ENCODE measurements at regions not wholly inside any gene's neighbourhood (a gene's known extent, or its start where the extent isn't known, plus 50 kb on each side); places are given as distances from the start of the nearest gene placed in this dataset.

DNA sequence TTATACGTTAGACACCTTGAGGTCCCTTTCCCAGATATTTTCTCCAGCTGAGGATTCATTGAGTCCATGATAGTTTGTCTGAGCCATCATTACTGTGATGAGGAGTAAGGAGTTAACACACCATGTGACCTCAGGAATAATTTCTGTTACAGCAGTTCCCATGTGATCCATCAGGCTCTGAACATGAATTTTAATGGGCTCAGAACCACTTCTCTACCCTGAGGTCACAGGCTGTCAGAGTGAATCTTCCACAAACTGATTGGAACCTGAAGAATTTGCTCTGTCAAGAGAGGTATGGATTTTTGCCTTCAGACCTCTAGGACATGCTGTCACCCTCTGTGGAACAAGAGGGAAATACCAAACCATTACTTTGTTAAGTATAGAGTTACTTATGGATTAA is 81.0 kb downstream of the NTMT2 start:
- no peak for FAIRE-seq
- ChIA-PET POLR2A (no interaction called here), CTCF (ENCODE audit: low intra/inter-chr PET ratio) (no interaction called here)
- H3K9me3 ChIP-seq (replicated peaks; ENCODE audit: control insufficient read depth, insufficient read depth, low read depth, low read length), result no peaks in the 10 kb centered on the region
- no peak overlapping the region for H2AFZ ChIP-seq (ENCODE audit: low read depth, low read length)
- no peak overlapping the region for H3K4me3 ChIP-seq
- no peaks in the 10 kb centered on the region for H3K4me1 ChIP-seq (replicated peaks in 1 of 2; ENCODE audit: control insufficient read depth in 2 of 2, insufficient read depth in 2 of 2, low read length in 2 of 2)
- no peaks in the 10 kb centered on the region for H3K36me3 ChIP-seq (ENCODE audit: control insufficient read depth, insufficient read depth, low read length)
- no peak overlapping the region for H3K9ac ChIP-seq (ENCODE audit: insufficient read depth in 1 of 2, low read depth in 2 of 2, low read length in 2 of 2)
- no peaks in the 10 kb centered on the region for H4K20me1 ChIP-seq (replicated peaks; ENCODE audit: control insufficient read depth, insufficient read depth, low read length)
- no TSS peak for BruUV-seq (replicated peaks)
- no peaks in the 10 kb centered on the region for H3K9me1 ChIP-seq (ENCODE audit: control insufficient read depth, insufficient read depth, low read length)
- no peak for ATAC-seq
- no peak for DNase-seq (ENCODE audit: extremely low read depth in 1 of 4, low spot score in 3 of 4)
- no peaks in the 10 kb centered on the region for H3K79me2 ChIP-seq (ENCODE audit: control insufficient read depth, insufficient read depth, low read length)
- H3K27ac ChIP-seq (ENCODE audit: extremely low read depth, low read depth, low read length), result no peak overlapping the region
- in situ Hi-C loops (cut with MboI) (no loop called here), intact Hi-C loops (cut with micrococcal nuclease) (no loop called here)
- H3K4me2 ChIP-seq (ENCODE audit: insufficient read depth, low read length), result no peak overlapping the region
- 0% methylated on average over 1 of the region's 1 CpG for WGBS (ENCODE audit: insufficient coverage, low coverage, missing lambda C conversion rate)
- no peaks in the 10 kb centered on the region for H3K27me3 ChIP-seq (ENCODE audit: control insufficient read depth in 2 of 2, insufficient read depth in 2 of 2, low read length in 2 of 2)
- no peak for TF ChIP-seq RFX5 (IDR thresholded peaks at IDR 0.05; ENCODE audit: low read depth, low read length)
- no peak for TF ChIP-seq USF2 (CRISPR knock-in tag; IDR thresholded peaks at IDR 0.05)
- no peak for TF ChIP-seq NUFIP1 (IDR thresholded peaks at IDR 0.05; ENCODE audit: partially characterized antibody)
- TF ChIP-seq, protein P1, sequence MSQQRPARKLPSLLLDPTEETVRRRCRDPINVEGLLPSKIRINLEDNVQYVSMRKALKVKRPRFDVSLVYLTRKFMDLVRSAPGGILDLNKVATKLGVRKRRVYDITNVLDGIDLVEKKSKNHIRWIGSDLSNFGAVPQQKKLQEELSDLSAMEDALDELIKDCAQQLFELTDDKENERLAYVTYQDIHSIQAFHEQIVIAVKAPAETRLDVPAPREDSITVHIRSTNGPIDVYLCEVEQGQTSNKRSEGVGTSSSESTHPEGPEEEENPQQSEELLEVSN (IDR thresholded peaks at IDR 0.05; ENCODE audit: borderline replicate concordance in 1 of 2, extremely low read depth in 1 of 2, insufficient read depth in 1 of 2, insufficient read length in 1 of 2, low read depth in 1 of 2, low read length in 1 of 2, poor library complexity in 1 of 2, severe bottlenecking in 1 of 2), result no peak
- no peak for TF ChIP-seq KDM5B (IDR thresholded peaks at IDR 0.05; ENCODE audit: insufficient replicate concordance, low read depth, low read length)
- no peak for TF ChIP-seq RBM34 (IDR thresholded peaks at IDR 0.05; ENCODE audit: borderline replicate concordance, insufficient read depth, low read length)
- no peak for TF ChIP-seq DACH1 (IDR thresholded peaks at IDR 0.05; ENCODE audit: partially characterized antibody)
- no peak for TF ChIP-seq ZKSCAN8 (CRISPR knock-in tag; IDR thresholded peaks at IDR 0.05)
- no peak for TF ChIP-seq ZKSCAN3 (CRISPR knock-in tag; IDR thresholded peaks at IDR 0.05)
- no peak for TF ChIP-seq ZNF311 (CRISPR knock-in tag; IDR thresholded peaks at IDR 0.05)
- TF ChIP-seq ATF7 (IDR thresholded peaks at IDR 0.05), result no peak
- TF ChIP-seq ILF3 (IDR thresholded peaks at IDR 0.05; ENCODE audit: borderline replicate concordance), result no peak
- no peak for TF ChIP-seq NELFE (IDR thresholded peaks at IDR 0.05; ENCODE audit: insufficient read depth, insufficient read length)
- no peak for TF ChIP-seq ZNF668 (CRISPR knock-in tag; IDR thresholded peaks at IDR 0.05)
- no peak for TF ChIP-seq HDAC6 (IDR thresholded peaks at IDR 0.05; ENCODE audit: low read depth, low read length)
- TF ChIP-seq, protein P2, sequence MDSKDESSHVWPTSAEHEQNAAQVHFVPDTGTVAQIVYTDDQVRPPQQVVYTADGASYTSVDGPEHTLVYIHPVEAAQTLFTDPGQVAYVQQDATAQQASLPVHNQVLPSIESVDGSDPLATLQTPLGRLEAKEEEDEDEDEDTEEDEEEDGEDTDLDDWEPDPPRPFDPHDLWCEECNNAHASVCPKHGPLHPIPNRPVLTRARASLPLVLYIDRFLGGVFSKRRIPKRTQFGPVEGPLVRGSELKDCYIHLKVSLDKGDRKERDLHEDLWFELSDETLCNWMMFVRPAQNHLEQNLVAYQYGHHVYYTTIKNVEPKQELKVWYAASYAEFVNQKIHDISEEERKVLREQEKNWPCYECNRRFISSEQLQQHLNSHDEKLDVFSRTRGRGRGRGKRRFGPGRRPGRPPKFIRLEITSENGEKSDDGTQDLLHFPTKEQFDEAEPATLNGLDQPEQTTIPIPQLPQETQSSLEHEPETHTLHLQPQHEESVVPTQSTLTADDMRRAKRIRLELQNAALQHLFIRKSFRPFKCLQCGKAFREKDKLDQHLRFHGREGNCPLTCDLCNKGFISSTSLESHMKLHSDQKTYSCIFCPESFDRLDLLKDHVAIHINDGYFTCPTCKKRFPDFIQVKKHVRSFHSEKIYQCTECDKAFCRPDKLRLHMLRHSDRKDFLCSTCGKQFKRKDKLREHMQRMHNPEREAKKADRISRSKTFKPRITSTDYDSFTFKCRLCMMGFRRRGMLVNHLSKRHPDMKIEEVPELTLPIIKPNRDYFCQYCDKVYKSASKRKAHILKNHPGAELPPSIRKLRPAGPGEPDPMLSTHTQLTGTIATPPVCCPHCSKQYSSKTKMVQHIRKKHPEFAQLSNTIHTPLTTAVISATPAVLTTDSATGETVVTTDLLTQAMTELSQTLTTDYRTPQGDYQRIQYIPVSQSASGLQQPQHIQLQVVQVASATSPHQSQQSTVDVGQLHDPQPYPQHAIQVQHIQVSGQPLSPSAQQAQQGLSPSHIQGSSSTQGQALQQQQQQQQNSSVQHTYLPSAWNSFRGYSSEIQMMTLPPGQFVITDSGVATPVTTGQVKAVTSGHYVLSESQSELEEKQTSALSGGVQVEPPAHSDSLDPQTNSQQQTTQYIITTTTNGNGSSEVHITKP (IDR thresholded peaks at IDR 0.05; ENCODE audit: partially characterized antibody), result no peak
- TF ChIP-seq PTTG1 (tag; IDR thresholded peaks at IDR 0.05; ENCODE audit: low read depth), result no peak
